ENCODE measurements at regions not wholly inside any gene's neighbourhood (a gene's known extent, or its start where the extent isn't known, plus 50 kb on each side); places are given as distances from the start of the nearest gene placed in this dataset.
"Not testable (repeated sequence)": the region's sequence is repeated elsewhere in the genome, so short reads cannot be mapped to it uniquely, and the experiment has no call there.

GRCh38 chr10:47165168-47165710, 134.8 kb upstream of the GDF10 start:
- no peak for DNase-seq (ENCODE audit: low spot score in 2 of 2)
- Histone ChIP-seq H3K9me3 (no peaks in the 10 kb centered on the region), H3K27me3 (no peaks in the 10 kb centered on the region), H3K27ac (peak overlapping the region; percentile 90 to 93), H3K4me3 (peak overlapping the region; percentile 29 to 49), H3K36me3 (no peaks in the 10 kb centered on the region), H3K4me1 (peaks cover 4 to 25% of the 10 kb centered on the region in 2 donors)
- intact Hi-C loops (cut with DNase I) = loop anchor here (5.0 to 10.0 kb wide), 6 partner anchors 118 to 1493 kb away; partner anchors contain the start of gene ZFAND4
- no peak for TF ChIP-seq CTCF (IDR thresholded peaks at IDR 0.05)

- DNase-seq (ENCODE audit: low spot score in 2 of 2) = peak; percentile 51 to 90
- H3K27ac ChIP-seq = peak overlapping the region; percentile 90 to 93
- intact Hi-C loops (cut with DNase I) = loop anchor here (2.0 to 10.0 kb wide), 7 partner anchors 89 to 1494 kb away; partner anchors contain the start of gene ZFAND4
- no peaks in the 10 kb centered on the region for H3K9me3 ChIP-seq
- H3K4me3 ChIP-seq = peak overlapping the region; percentile 29 to 49
- no peaks in the 10 kb centered on the region for H3K36me3 ChIP-seq
- TF ChIP-seq CTCF (IDR thresholded peaks at IDR 0.05) = no peak
- H3K4me1 ChIP-seq = peaks cover 4 to 25% of the 10 kb centered on the region in 2 donors
- no peaks in the 10 kb centered on the region for H3K27me3 ChIP-seq
Observed at GRCh38 chr10:47165711-47166404, 134.1 kb upstream of the GDF10 start.

DNA sequence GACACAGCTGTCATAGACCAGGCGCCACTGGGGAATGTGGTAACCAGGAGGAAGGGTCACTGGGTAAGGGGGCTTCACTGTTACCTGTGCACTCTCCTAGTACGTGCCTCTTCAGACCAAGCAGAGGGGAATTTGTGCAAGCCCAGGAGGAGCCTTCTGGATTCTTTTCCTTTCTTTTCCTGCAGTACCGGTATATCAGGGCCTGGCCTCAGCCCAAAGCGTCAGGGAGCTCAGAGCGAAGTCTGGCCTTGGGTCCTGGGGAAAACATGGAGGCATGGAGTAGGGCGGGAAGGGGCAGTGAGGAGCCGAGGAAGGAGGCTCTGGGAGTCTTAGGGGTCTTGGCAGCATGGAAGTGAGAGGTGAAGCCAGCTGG, 133.6 kb upstream of the GDF10 start:
- peak overlapping the region in 1 of 2 donors; percentile 49 for H3K4me3 ChIP-seq

GRCh38 chr10:47166808-47167581, 133.0 kb upstream of the GDF10 start:
- intact Hi-C loops (cut with DNase I) = loop anchor here (2.0 to 10.0 kb wide), 7 partner anchors 88 to 1495 kb away; partner anchors contain the start of gene ZFAND4
- H3K27me3 ChIP-seq, H3K9me3 ChIP-seq, H3K36me3 ChIP-seq: not testable (repeated sequence)
- Histone ChIP-seq H3K4me3 (peak overlapping the region in 1 of 2 donors; percentile 49), H3K4me1 (peaks cover 4 to 25% of the 10 kb centered on the region in 2 donors), H3K27ac (peak overlapping the region; percentile 90 to 93)
- DNase-seq (ENCODE audit: low spot score in 2 of 2) = peak; percentile 72 to 94
- peak in 1 of 3 experiments; percentile 9 for TF ChIP-seq CTCF (IDR thresholded peaks at IDR 0.05)

More for the DNA sequence above, 133.6 kb upstream of the GDF10 start:
- H3K27me3 ChIP-seq = no peaks in the 10 kb centered on the region
- no peaks in the 10 kb centered on the region for H3K36me3 ChIP-seq
- intact Hi-C loops (cut with DNase I) = loop anchor here (2.0 to 10.0 kb wide), 7 partner anchors 88 to 1494 kb away; partner anchors contain the start of gene ZFAND4
- no peak for TF ChIP-seq CTCF (IDR thresholded peaks at IDR 0.05)
- H3K9me3 ChIP-seq = no peaks in the 10 kb centered on the region
- no peak for DNase-seq (ENCODE audit: low spot score in 2 of 2)
- H3K27ac ChIP-seq = peak overlapping the region; percentile 90 to 93
- H3K4me1 ChIP-seq = peaks cover 4 to 25% of the 10 kb centered on the region in 2 donors

DNA sequence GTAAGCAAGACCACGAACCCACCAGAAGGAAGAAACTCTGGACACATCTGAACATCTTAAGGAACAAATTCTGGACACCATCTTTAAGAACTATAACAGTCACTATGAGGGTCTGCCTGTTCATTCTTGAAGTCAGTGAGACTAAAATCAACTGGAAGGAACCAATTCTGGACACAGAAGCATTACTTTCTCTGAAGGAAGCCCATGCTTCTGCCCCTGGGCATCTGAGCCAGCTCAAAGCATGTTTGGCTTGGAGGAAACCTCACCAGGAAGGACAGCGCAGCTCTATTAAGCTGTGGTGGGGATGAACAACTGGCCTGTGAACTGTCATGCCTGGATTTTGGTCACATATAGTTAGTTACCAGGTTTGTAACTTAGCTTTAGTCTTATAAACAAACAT, 132.4 kb upstream of the GDF10 start:
- intact Hi-C loops (cut with DNase I) = loop anchor here (2.0 to 10.0 kb wide), 7 partner anchors 87 to 1495 kb away; partner anchors contain the start of gene ZFAND4
- H3K4me3 ChIP-seq = peak overlapping the region in 1 of 2 donors; percentile 20
- no peaks in the 10 kb centered on the region for H3K36me3 ChIP-seq
- H3K9me3 ChIP-seq = no peaks in the 10 kb centered on the region
- peak overlapping the region; percentile 90 to 93 for H3K27ac ChIP-seq
- H3K27me3 ChIP-seq = no peaks in the 10 kb centered on the region
- peaks cover 4 to 25% of the 10 kb centered on the region in 2 donors for H3K4me1 ChIP-seq
- no peak for DNase-seq (ENCODE audit: low spot score in 2 of 2)
- no peak for TF ChIP-seq CTCF (IDR thresholded peaks at IDR 0.05)
